ENCODE measurements at regions not wholly inside any gene's neighbourhood (a gene's known extent, or its start where the extent isn't known, plus 50 kb on each side); places are given as distances from the start of the nearest gene placed in this dataset.

DNA sequence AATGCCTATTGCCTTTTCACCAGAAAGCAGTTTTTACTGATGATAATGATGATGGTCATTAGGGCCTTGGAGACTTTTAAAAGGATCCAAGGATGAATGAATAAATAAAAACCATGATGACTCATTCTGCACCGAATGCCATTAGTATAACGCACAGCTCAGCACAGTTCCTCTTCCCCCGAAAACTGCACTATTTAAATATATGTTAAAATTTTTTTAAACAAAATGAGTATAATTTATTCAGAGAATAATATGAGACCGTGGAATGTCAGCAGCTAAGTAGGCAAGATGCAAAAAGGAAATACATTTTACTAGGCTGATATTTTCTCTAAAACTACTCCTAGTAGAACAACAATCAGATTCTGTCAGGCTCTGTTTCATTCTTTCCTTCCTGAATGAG lies 83.4 kb upstream of the NANOGP8 start:
- TF ChIP-seq TCF12 (IDR thresholded peaks at IDR 0.05; ENCODE audit: low read depth) (no peak), YY1 (IDR thresholded peaks at IDR 0.05; ENCODE audit: low read depth) (no peak), NFIC (IDR thresholded peaks at IDR 0.05) (no peak), CREB1 (IDR thresholded peaks at IDR 0.05; ENCODE audit: low read depth) (no peak), EP300 (IDR thresholded peaks at IDR 0.05; ENCODE audit: borderline replicate concordance) (no peak), FOXM1 (IDR thresholded peaks at IDR 0.05; ENCODE audit: borderline replicate concordance, low read depth) (no peak)
- TF ChIP-seq, protein P1, sequence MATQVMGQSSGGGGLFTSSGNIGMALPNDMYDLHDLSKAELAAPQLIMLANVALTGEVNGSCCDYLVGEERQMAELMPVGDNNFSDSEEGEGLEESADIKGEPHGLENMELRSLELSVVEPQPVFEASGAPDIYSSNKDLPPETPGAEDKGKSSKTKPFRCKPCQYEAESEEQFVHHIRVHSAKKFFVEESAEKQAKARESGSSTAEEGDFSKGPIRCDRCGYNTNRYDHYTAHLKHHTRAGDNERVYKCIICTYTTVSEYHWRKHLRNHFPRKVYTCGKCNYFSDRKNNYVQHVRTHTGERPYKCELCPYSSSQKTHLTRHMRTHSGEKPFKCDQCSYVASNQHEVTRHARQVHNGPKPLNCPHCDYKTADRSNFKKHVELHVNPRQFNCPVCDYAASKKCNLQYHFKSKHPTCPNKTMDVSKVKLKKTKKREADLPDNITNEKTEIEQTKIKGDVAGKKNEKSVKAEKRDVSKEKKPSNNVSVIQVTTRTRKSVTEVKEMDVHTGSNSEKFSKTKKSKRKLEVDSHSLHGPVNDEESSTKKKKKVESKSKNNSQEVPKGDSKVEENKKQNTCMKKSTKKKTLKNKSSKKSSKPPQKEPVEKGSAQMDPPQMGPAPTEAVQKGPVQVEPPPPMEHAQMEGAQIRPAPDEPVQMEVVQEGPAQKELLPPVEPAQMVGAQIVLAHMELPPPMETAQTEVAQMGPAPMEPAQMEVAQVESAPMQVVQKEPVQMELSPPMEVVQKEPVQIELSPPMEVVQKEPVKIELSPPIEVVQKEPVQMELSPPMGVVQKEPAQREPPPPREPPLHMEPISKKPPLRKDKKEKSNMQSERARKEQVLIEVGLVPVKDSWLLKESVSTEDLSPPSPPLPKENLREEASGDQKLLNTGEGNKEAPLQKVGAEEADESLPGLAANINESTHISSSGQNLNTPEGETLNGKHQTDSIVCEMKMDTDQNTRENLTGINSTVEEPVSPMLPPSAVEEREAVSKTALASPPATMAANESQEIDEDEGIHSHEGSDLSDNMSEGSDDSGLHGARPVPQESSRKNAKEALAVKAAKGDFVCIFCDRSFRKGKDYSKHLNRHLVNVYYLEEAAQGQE (IDR thresholded peaks at IDR 0.05; ENCODE audit: low read depth) = no peak

DNA sequence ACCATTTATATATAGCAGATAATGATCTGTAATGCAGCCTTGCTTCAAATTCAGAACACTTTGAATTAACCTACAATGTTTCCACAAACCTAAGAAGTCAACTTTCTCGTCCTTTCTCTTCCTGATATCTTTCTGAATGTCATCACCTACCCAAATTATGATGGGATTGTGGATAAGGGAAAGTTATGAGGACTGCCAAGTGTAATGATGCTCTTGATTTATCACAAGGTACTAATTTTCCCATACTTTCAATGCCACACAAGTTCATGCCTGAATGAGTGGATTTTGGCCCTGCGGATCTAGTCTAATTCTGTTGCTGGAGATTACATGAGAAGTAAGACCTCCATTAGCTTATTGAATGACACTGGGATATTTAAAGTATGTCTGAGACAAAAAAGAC lies 82.6 kb upstream of the NANOGP8 start:
- TF ChIP-seq FOXM1 (IDR thresholded peaks at IDR 0.05; ENCODE audit: borderline replicate concordance, low read depth) (no peak), TEAD4 (IDR thresholded peaks at IDR 0.05) (no peak)
- TF ChIP-seq, protein P2, sequence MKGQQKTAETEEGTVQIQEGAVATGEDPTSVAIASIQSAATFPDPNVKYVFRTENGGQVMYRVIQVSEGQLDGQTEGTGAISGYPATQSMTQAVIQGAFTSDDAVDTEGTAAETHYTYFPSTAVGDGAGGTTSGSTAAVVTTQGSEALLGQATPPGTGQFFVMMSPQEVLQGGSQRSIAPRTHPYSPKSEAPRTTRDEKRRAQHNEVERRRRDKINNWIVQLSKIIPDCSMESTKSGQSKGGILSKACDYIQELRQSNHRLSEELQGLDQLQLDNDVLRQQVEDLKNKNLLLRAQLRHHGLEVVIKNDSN (IDR thresholded peaks at IDR 0.05) = no peak
- TF ChIP-seq, protein P1 (IDR thresholded peaks at IDR 0.05; ENCODE audit: low read depth) = no peak
- TF ChIP-seq, protein P3, sequence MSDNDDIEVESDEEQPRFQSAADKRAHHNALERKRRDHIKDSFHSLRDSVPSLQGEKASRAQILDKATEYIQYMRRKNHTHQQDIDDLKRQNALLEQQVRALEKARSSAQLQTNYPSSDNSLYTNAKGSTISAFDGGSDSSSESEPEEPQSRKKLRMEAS (IDR thresholded peaks at IDR 0.05) = no peak

DNA sequence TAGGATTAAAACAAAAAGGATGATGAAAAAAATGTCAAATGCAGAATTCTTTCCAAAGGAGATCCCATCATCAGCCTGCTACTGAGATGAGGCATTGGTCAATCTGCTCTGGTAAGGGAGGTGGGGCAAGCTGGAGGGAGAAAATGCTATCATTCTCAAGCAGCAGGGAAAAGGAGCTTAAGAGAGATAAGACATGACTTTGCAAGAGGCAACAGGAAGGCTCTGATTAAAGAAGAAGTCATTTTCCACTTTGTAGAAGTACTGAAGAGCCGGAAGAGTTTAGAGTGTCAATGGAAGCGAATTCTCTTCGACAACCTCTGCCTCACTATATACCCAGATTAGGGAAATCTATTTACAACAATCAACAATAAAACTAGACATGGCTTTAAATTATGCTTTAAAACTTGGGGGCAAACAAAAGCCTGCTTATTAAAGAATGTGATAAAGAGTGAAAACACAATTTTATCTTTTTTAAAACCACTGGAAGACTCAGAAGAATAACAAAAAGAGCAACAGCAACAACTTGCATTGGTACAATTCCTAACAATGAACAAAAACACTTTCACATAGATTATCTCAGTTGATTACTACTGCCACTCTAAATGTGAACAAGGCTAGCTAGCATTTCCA lies 81.8 kb upstream of the NANOGP8 start:
- TF ChIP-seq EP300 (IDR thresholded peaks at IDR 0.05; ENCODE audit: borderline replicate concordance) (no peak), CREB1 (IDR thresholded peaks at IDR 0.05; ENCODE audit: low read depth) (no peak), YY1 (IDR thresholded peaks at IDR 0.05; ENCODE audit: low read depth) (no peak), TEAD4 (IDR thresholded peaks at IDR 0.05) (no peak), CEBPB (IDR thresholded peaks at IDR 0.05) (no peak), TAF1 (IDR thresholded peaks at IDR 0.05; ENCODE audit: low read depth) (no peak), TCF12 (IDR thresholded peaks at IDR 0.05; ENCODE audit: low read depth) (no peak), RAD21 (IDR thresholded peaks at IDR 0.05; ENCODE audit: low read depth) (no peak), ZBTB7A (IDR thresholded peaks at IDR 0.05; ENCODE audit: low read depth) (no peak), FOXM1 (IDR thresholded peaks at IDR 0.05; ENCODE audit: borderline replicate concordance, low read depth) (no peak), EGR1 (IDR thresholded peaks at IDR 0.05) (no peak), NFIC (IDR thresholded peaks at IDR 0.05) (no peak)
- TF ChIP-seq, protein P3 (IDR thresholded peaks at IDR 0.05) = no peak
- TF ChIP-seq, protein P2 (IDR thresholded peaks at IDR 0.05) = no peak
- TF ChIP-seq, protein P1 (IDR thresholded peaks at IDR 0.05; ENCODE audit: low read depth) = no peak

DNA sequence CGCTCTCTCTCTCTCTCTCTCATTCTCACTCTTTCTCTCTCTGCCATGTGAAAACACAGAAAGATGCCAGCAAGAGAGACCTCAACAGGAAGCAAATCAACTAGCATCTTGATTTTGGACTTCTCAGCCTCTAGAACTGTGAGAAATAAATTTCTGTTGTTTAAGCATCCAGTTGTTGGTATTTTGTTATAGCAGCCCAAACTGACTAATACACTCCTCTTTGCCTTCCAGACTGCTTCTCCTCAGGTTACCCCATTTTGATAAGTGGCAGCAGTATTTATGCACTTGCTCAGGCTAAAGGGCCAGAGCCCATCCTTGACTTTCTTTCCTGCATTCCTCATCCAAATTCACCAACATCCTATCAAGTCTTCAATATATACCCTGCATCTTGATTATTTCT lies 76.6 kb upstream of the NANOGP8 start:
- no peak for TF ChIP-seq NFIC (IDR thresholded peaks at IDR 0.05)
- no peak for TF ChIP-seq TAF1 (IDR thresholded peaks at IDR 0.05; ENCODE audit: low read depth)
- TF ChIP-seq FOXM1 (IDR thresholded peaks at IDR 0.05; ENCODE audit: borderline replicate concordance, low read depth) = no peak
- no peak for TF ChIP-seq TCF12 (IDR thresholded peaks at IDR 0.05; ENCODE audit: low read depth)
- no peak for TF ChIP-seq ZBTB7A (IDR thresholded peaks at IDR 0.05; ENCODE audit: low read depth)
- TF ChIP-seq CEBPB (IDR thresholded peaks at IDR 0.05) = no peak
- TF ChIP-seq, protein P2 (IDR thresholded peaks at IDR 0.05) = no peak
- no peak for TF ChIP-seq YY1 (IDR thresholded peaks at IDR 0.05; ENCODE audit: low read depth)

All from Ishikawa (cell line).